GM12878 (cell line): ENCODE measurements at regions not wholly inside any gene's neighbourhood (a gene's known extent, or its start where the extent isn't known, plus 50 kb on each side); places are given as distances from the start of the nearest gene placed in this dataset.

Experiments
- ATAC-seq: fragments of 200-7000 bp; cut with Tn5 transposase; 3 replicates; pipeline ENCODE4 v1.9.1; 2020; ENCODE audit warnings: mild to moderate bottlenecking, moderate library complexity
- BruUV-seq: library from RNA; stranded (reverse); fragments of 400-500 nt; replicated peaks from 2 replicates; lab custom pipeline; 2021; lab: Mats Ljungman, UMichigan
- CTCF ChIA-PET: fragments of 300-600 bp; sonication (Branson Sonifier 250); formaldehyde crosslinking; extraction: SDS; loops from one replicate; lab custom pipeline; 2021; ENCODE audit warnings: inconsistent platforms; lab: Yijun Ruan, JAX
- POLR2A ChIA-PET: fragments of 350-600 bp; formaldehyde crosslinking; extraction: SDS; loops from one replicate; lab custom pipeline; 2021; ENCODE audit warnings: inconsistent platforms; lab: Charles Lee
- RAD21 ChIA-PET: fragments of 300-600 bp; sonication (Branson Sonifier 250); formaldehyde crosslinking; loops from one replicate; lab custom pipeline; 2023; ENCODE audit warnings: antibody characterized with exemption; ENCODE audit not compliant: unreplicated experiment; lab: Charles Lee
- SMC1A ChIA-PET: fragments of 300-600 bp; sonication (Branson Sonifier 250); formaldehyde crosslinking; loops from one replicate; lab custom pipeline; 2023; ENCODE audit not compliant: unreplicated experiment, uncharacterized antibody; lab: Charles Lee
- DNase-seq: peaks from one replicate; pipeline ENCODE4 v3.0.0-alpha.2; 2011; ENCODE audit warnings: low read depth, low spot score
- FAIRE-seq: peaks from 3 replicates; lab custom pipeline; 2011; peaks lifted over from hg19 to GRCh38; lab: Jason Lieb, UNC
- H2AFZ ChIP-seq: 2 replicates; pipeline ENCODE4 v1.6.0; 2011; ENCODE audit warnings: low read depth, low read length, control low read depth; ENCODE audit not compliant: control insufficient read depth
- H3K27ac ChIP-seq: 2 replicates; pipeline ENCODE4 v1.5.1; 2011; ENCODE audit warnings: control low read depth; ENCODE audit not compliant: control insufficient read depth, insufficient read depth
- H3K27me3 ChIP-seq, 2 experiments: replicated peaks in 1 of 2; 2 replicates each; pipeline versions ENCODE4 v1.6.0 to v1.6.1; 2011; ENCODE audit warnings: low read length in 1 of 2; ENCODE audit not compliant: control insufficient read depth in 2 of 2, insufficient read depth in 2 of 2
- H3K36me3 ChIP-seq, 2 experiments: 2 replicates each; pipeline ENCODE4 v1.5.1; 2011; ENCODE audit warnings: low read length in 1 of 2; ENCODE audit not compliant: control insufficient read depth in 2 of 2, insufficient read depth in 2 of 2
- H3K4me1 ChIP-seq: 2 replicates; pipeline ENCODE4 v1.6.1; 2011; ENCODE audit warnings: mild to moderate bottlenecking, low read length, moderate library complexity, mixed read lengths; ENCODE audit not compliant: control insufficient read depth, insufficient read depth
- H3K4me2 ChIP-seq: 2 replicates; pipeline ENCODE4 v1.6.0; 2011; ENCODE audit warnings: control low read depth; ENCODE audit not compliant: control insufficient read depth, insufficient read depth
- H3K4me3 ChIP-seq: fragments of 200-600 bp; sonication (generic); 2 replicates; pipeline ENCODE4 v1.5.1; 2016
- H3K79me2 ChIP-seq: 2 replicates; pipeline ENCODE4 v1.6.0; 2011; ENCODE audit warnings: low read length; ENCODE audit not compliant: control insufficient read depth, insufficient read depth
- H3K9ac ChIP-seq: 2 replicates; pipeline ENCODE4 v1.8.0; 2011; ENCODE audit warnings: low read length, control low read depth, mixed read lengths; ENCODE audit not compliant: control insufficient read depth, insufficient read depth
- H3K9me3 ChIP-seq: replicated peaks from 3 replicates; pipeline ENCODE4 v1.5.1; 2011; ENCODE audit warnings: mild to moderate bottlenecking, low read length; ENCODE audit not compliant: control insufficient read depth, insufficient read depth
- H4K20me1 ChIP-seq: 2 replicates; pipeline ENCODE4 v1.6.0; 2011; ENCODE audit not compliant: control insufficient read depth, insufficient read depth
- BACH1 ChIP-seq: fragments of 450-650 bp; IDR thresholded peaks from 2 replicates; pipeline ENCODE4 v1.6.1; 2017; ENCODE audit warnings: mild to moderate bottlenecking, borderline replicate concordance
- BCL11A ChIP-seq: IDR thresholded peaks from 2 replicates; pipeline ENCODE4 v1.6.1; 2011; ENCODE audit warnings: low read depth, low read length
- FOXM1 ChIP-seq: IDR thresholded peaks from 2 replicates; pipeline ENCODE4 v1.6.1; 2012; ENCODE audit warnings: low read depth, mild to moderate bottlenecking, inconsistent platforms, low read length, moderate library complexity
- IKZF1 ChIP-seq: fragments of 450-650 bp; conservative IDR thresholded peaks from 2 replicates; pipeline ENCODE4 v1.6.1; 2017; ENCODE audit warnings: antibody characterized with exemption, mild to moderate bottlenecking
- IRF5 ChIP-seq: fragments of 450-650 bp; IDR thresholded peaks from 2 replicates; pipeline ENCODE4 v1.6.1; 2017; ENCODE audit warnings: borderline replicate concordance
- MYB ChIP-seq: fragments of 150-350 bp; IDR thresholded peaks from 2 replicates; pipeline ENCODE4 v1.6.1; 2014; ENCODE audit warnings: mild to moderate bottlenecking, low read depth, low read length, borderline replicate concordance
- NKRF ChIP-seq: fragments of 450-650 bp; conservative IDR thresholded peaks from 2 replicates; pipeline ENCODE4 v1.6.1; 2017; ENCODE audit warnings: mild to moderate bottlenecking, moderate library complexity
- SPI1 ChIP-seq: IDR thresholded peaks from 2 replicates; pipeline ENCODE4 v1.6.1; 2011; ENCODE audit warnings: low read depth, mild to moderate bottlenecking, low read length, moderate library complexity, borderline replicate concordance; ENCODE audit not compliant: insufficient read depth
- TCF7 ChIP-seq: IDR thresholded peaks from 2 replicates; pipeline ENCODE4 v1.6.1; 2014; ENCODE audit warnings: antibody characterized with exemption, borderline replicate concordance
- WGBS: methylation state at CpG from one replicate; pipeline ENCODE4 v1.1.6; 2016; ENCODE audit warnings: low lambda C conversion rate; ENCODE audit not compliant: insufficient replicate concordance, insufficient coverage; ENCODE audit errors: missing lambda C conversion rate; 5-methylcytosine and 5-hydroxymethylcytosine counted together
- in situ Hi-C: fragments of 300-500 bp; cut with MboI; formaldehyde crosslinking; loops from 9 replicates; pipeline ENCODE4 v1.14.3; 2018; ENCODE audit warnings: mixed read lengths
- intact Hi-C: fragments of 100-400 bp; cut with micrococcal nuclease; formaldehyde crosslinking; loops from one replicate; pipeline ENCODE4 v1.14.2; 2022; ENCODE audit not compliant: unreplicated experiment

DNA sequence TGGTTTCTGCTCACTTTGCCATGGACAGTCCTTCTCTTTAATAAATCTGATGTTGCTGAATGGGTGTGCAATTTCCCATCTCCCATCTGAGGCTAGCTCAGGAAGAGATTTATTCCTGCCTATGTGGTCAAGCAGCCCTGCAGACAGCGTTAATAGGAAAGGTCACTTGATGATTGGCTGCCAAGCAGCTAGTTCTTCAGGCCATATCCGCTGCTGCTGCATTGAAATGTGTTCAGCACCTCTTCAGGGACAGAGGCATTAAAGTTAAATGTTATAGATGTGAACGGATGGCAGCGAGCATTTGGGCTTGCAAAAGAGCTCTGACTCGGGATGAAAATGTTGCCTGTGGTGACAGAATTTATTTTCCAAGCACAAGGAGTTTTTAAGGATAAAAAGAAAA is 474.2 kb downstream of the PIK3C3 start:
- Histone ChIP-seq H2AFZ (no peak overlapping the region), H3K9me3 (no peaks in the 10 kb centered on the region), H3K79me2 (no peaks in the 10 kb centered on the region), H3K4me1 (no peaks in the 10 kb centered on the region), H3K4me2 (no peak overlapping the region), H3K9ac (no peak overlapping the region), H3K27me3 (no peaks in the 10 kb centered on the region), H3K4me3 (no peak overlapping the region), H3K27ac (no peak overlapping the region), H3K36me3 (no peaks in the 10 kb centered on the region), H4K20me1 (no peaks in the 10 kb centered on the region)
- BruUV-seq = no TSS peak
- ATAC-seq (no peak), DNase-seq (no peak), FAIRE-seq (no peak)
- ChIA-PET RAD21 (no interaction called here), CTCF (no interaction called here), POLR2A (no interaction called here), SMC1A (interaction anchor here (0.7 to 1.8 kb wide), 4 partner anchors 15 to 277 kb away, joined by 3 to 5 read pairs (median 4); no protein-coding TSS in a partner anchor)
- intact Hi-C loops (no loop called here), in situ Hi-C loops (no loop called here)
- 1% methylated on average over 5 of the region's 5 CpGs for WGBS
- TF ChIP-seq MYB (no peak), IKZF1 (no peak), NKRF (no peak), FOXM1 (no peak), BACH1 (no peak), SPI1 (no peak), BCL11A (no peak), IRF5 (no peak), TCF7 (no peak)
- TF ChIP-seq, all 136 proteins: peak for 0
